ENCODE measurements at regions not wholly inside any gene's neighbourhood (a gene's known extent, or its start where the extent isn't known, plus 50 kb on each side); places are given as distances from the start of the nearest gene placed in this dataset.

DNA sequence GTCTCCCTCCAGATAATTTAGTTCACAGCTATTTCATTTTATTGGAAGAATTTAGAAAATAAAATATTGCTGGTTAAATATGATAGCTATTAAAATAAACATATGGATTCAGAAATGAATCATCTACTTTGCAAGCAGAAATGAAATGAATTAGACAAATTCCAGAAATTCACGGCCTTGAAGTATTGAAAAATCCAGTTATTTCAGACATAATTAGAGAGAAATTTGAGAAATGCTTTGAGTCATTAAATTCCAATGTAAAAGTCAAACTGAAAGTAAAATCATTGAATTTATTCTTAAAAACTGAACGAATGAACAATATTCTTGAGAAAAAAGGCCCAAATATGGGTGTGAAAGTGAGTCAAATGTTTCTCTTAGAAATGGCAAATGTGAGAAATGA lies 632.6 kb upstream of the EDIL3 start:
- no peak overlapping the region for H3K4me3 Mint-ChIP-seq
- Histone ChIP-seq H3K36me3 (ENCODE audit: control insufficient read depth, insufficient read depth, low read length) (no peaks in the 10 kb centered on the region), H3K4me1 (ENCODE audit: control insufficient read depth, insufficient read depth, low read length) (no peaks in the 10 kb centered on the region), H3K9me3 (ENCODE audit: control insufficient read depth, insufficient read depth, low read length) (no peaks in the 10 kb centered on the region), H3K4me3 (ENCODE audit: low read length) (no peak overlapping the region), H3K27ac (ENCODE audit: low read length) (no peak overlapping the region), H3K27me3 (ENCODE audit: control insufficient read depth, insufficient read depth, low read length) (no peaks in the 10 kb centered on the region)
- WGBS (ENCODE audit: insufficient coverage), result 71% methylated on average over 2 of the region's 2 CpGs
- no peak overlapping the region for H3K27ac Mint-ChIP-seq
- H3K4me1 Mint-ChIP-seq, result no peaks in the 10 kb centered on the region
- intact Hi-C loops (cut with micrococcal nuclease), result no loop called here
- no peaks in the 10 kb centered on the region for H3K27me3 Mint-ChIP-seq (ENCODE audit: low read depth in 2 of 2)
- ATAC-seq, result no peak
- peaks cover 17 to 21% of the 10 kb centered on the region in 2 donors for H3K9me3 Mint-ChIP-seq
- TF ChIP-seq, protein P1, sequence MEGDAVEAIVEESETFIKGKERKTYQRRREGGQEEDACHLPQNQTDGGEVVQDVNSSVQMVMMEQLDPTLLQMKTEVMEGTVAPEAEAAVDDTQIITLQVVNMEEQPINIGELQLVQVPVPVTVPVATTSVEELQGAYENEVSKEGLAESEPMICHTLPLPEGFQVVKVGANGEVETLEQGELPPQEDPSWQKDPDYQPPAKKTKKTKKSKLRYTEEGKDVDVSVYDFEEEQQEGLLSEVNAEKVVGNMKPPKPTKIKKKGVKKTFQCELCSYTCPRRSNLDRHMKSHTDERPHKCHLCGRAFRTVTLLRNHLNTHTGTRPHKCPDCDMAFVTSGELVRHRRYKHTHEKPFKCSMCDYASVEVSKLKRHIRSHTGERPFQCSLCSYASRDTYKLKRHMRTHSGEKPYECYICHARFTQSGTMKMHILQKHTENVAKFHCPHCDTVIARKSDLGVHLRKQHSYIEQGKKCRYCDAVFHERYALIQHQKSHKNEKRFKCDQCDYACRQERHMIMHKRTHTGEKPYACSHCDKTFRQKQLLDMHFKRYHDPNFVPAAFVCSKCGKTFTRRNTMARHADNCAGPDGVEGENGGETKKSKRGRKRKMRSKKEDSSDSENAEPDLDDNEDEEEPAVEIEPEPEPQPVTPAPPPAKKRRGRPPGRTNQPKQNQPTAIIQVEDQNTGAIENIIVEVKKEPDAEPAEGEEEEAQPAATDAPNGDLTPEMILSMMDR (IDR thresholded peaks at IDR 0.05), result no peak
- DNase-seq, result no peak
- H3K36me3 Mint-ChIP-seq, result peaks cover 6% of the 10 kb centered on the region

DNA sequence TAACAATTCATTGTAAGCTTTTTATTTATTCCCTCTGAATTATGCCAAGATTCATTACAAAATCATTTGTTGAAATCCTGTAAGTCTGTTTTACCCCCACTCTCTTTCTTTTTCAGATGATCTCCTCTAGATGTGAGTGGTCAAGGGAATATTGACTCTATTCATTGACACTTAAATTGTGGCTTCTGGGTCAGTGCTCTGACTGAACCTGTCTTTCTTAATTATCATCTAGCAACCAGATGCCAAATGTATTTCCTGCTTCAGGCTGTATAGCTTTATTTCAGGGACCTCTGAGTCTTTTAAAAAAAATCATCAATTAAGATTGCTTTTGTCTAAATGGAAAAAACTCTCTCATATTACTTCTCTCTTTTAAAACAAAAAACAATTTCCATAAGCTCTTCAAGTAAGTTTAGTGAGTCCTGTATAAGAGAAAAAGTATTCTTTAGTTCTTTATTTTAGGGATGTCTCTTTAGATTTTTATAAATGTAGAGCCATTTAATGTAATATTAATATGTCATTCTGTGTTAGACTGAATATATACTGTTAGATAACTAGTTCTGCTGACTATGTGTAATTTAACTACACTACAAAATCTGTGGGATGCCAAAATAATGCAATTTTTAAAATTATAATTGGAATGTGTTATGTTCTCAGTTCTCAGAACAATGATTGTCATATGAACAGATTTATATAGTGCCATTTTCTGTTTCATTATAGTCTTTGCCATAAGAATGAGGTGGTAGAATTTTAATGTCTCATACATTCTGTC lies 645.8 kb upstream of the EDIL3 start:
- TF ChIP-seq, protein P1 (IDR thresholded peaks at IDR 0.05), result no peak
- Histone ChIP-seq H3K36me3 (ENCODE audit: control insufficient read depth, insufficient read depth, low read length) (no peaks in the 10 kb centered on the region), H3K9me3 (ENCODE audit: control insufficient read depth, insufficient read depth, low read length) (peaks cover 3% of the 10 kb centered on the region), H3K27me3 (ENCODE audit: control insufficient read depth, insufficient read depth, low read length) (no peaks in the 10 kb centered on the region), H3K4me3 (ENCODE audit: low read length) (no peak overlapping the region), H3K27ac (ENCODE audit: low read length) (no peak overlapping the region), H3K4me1 (ENCODE audit: control insufficient read depth, insufficient read depth, low read length) (no peaks in the 10 kb centered on the region)
- no peak for DNase-seq
- Mint-ChIP-seq H3K4me3 (no peak overlapping the region), H3K36me3 (no peaks in the 10 kb centered on the region), H3K27me3 (ENCODE audit: low read depth in 2 of 2) (no peaks in the 10 kb centered on the region), H3K9me3 (peaks cover 11 to 12% of the 10 kb centered on the region in 2 donors), H3K27ac (no peak overlapping the region), H3K4me1 (no peaks in the 10 kb centered on the region)
- intact Hi-C loops (cut with micrococcal nuclease), result no loop called here
- no peak for ATAC-seq

DNA sequence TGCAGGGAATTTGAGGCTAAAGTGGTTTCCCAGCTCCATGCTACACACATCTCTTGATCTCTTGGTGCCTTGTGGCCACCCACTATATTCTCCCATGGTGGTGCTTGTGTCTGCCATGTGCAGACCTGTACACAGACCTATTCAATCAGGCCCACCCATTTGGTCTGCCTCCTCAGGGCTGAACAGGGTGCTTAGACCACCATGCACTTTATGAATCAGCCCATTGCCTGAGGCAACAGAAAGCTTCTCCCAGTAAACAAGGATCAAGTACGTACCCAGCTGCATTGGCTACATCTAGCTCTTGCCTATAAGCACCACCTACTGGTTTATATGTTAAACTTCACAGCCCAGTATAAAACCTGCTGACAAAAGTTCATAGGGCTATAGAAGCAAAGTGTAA lies 664.3 kb upstream of the EDIL3 start:
- Mint-ChIP-seq H3K27ac (no peak overlapping the region), H3K4me3 (no peak overlapping the region), H3K4me1 (no peaks in the 10 kb centered on the region), H3K36me3 (no peaks in the 10 kb centered on the region), H3K27me3 (ENCODE audit: low read depth in 2 of 2) (no peaks in the 10 kb centered on the region), H3K9me3 (peaks cover 2% of the 10 kb centered on the region in 2 donors)
- Histone ChIP-seq H3K27ac (ENCODE audit: low read length) (no peak overlapping the region), H3K27me3 (ENCODE audit: control insufficient read depth, insufficient read depth, low read length) (no peaks in the 10 kb centered on the region), H3K4me1 (ENCODE audit: control insufficient read depth, insufficient read depth, low read length) (no peaks in the 10 kb centered on the region), H3K4me3 (ENCODE audit: low read length) (no peak overlapping the region), H3K36me3 (ENCODE audit: control insufficient read depth, insufficient read depth, low read length) (no peaks in the 10 kb centered on the region), H3K9me3 (ENCODE audit: control insufficient read depth, insufficient read depth, low read length) (no peaks in the 10 kb centered on the region)
- intact Hi-C loops (cut with micrococcal nuclease), result no loop called here
- WGBS (ENCODE audit: insufficient coverage), result 9% methylated on average over 1 of the region's 1 CpG
- ATAC-seq (no peak), DNase-seq (no peak)
- TF ChIP-seq, protein P1 (IDR thresholded peaks at IDR 0.05), result no peak

DNA sequence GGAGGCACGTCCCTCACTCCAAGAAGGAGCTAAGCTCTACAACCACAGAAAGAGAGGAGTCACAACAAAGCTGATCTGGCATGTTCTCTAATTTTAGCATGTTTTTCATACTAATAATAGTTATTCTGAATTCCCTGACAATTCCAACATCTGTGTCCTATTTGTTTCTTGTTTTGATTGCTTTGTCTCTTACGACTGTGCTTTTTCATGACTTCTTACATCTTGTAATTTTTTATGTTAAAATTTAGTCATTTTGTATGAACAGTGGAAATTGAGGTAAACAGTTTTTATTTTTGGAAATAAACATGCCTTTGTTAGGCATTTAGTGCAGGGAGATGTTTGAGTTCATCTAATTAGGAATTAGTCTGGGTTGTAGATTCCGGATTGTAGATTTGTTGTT lies 668.1 kb upstream of the EDIL3 start:
- Histone ChIP-seq H3K36me3 (ENCODE audit: control insufficient read depth, insufficient read depth, low read length) (no peaks in the 10 kb centered on the region), H3K27ac (ENCODE audit: low read length) (no peak overlapping the region), H3K9me3 (ENCODE audit: control insufficient read depth, insufficient read depth, low read length) (no peaks in the 10 kb centered on the region), H3K27me3 (ENCODE audit: control insufficient read depth, insufficient read depth, low read length) (no peaks in the 10 kb centered on the region), H3K4me1 (ENCODE audit: control insufficient read depth, insufficient read depth, low read length) (no peaks in the 10 kb centered on the region), H3K4me3 (ENCODE audit: low read length) (no peak overlapping the region)
- no peak for ATAC-seq
- Mint-ChIP-seq H3K27ac (no peak overlapping the region), H3K4me1 (no peaks in the 10 kb centered on the region), H3K4me3 (no peak overlapping the region), H3K36me3 (no peaks in the 10 kb centered on the region), H3K9me3 (peaks cover 2 to 8% of the 10 kb centered on the region in 2 donors), H3K27me3 (ENCODE audit: low read depth in 2 of 2) (no peaks in the 10 kb centered on the region)
- TF ChIP-seq, protein P1 (IDR thresholded peaks at IDR 0.05), result no peak
- DNase-seq, result no peak
- intact Hi-C loops (cut with micrococcal nuclease), result no loop called here
- 93% methylated on average over 2 of the region's 3 CpGs for WGBS (ENCODE audit: insufficient coverage)

Data from natural killer cell (primary cell).